ENCODE measurements at regions not wholly inside any gene's neighbourhood (a gene's known extent, or its start where the extent isn't known, plus 50 kb on each side); places are given as distances from the start of the nearest gene placed in this dataset.
A peak's percentile ranks its signal among the peaks of the same experiment; 100 is the strongest.

DNA sequence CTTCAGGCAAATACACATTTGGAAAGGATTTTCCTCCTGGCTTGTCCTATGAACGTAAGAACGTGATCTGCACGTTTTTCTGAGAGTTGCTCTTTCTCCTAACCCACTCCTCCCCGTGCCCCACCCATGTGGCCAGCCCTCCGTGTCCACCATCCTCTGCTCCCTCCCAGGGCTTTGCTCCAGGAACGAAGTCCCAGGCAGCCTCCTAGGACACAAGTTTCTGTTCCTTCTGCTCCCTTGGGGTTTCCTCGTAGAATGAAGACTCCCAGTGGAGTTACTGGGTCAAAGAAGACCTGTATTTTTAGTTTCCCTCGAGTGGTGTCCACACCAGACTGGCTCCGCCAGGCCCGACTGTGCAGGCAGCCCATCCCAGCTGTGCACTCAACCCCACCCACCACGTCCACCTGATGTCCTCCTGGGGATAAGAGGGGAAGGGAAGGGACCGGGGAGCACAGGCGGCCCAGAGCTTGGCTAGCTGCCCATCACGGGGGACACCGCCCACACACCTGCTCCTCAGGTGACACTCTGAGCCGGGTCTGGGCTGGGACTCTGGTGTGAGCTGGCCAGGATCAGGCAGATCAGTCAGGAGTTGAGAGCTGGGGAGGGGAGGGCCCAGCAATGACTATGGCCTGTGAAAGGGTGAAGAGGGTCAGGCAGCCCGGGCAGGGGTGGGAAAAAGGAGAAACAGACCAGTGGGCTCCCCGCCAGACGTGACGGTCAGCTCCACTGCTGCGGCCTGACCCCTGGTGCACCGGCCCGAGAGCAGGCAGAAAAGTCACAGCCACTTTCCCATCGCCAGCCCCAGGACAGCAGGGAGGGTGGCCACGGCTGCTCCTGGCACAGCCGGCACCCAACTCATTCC, 54.3 kb upstream of the PPP2R2D start:
- no peak for DNase-seq

DNA sequence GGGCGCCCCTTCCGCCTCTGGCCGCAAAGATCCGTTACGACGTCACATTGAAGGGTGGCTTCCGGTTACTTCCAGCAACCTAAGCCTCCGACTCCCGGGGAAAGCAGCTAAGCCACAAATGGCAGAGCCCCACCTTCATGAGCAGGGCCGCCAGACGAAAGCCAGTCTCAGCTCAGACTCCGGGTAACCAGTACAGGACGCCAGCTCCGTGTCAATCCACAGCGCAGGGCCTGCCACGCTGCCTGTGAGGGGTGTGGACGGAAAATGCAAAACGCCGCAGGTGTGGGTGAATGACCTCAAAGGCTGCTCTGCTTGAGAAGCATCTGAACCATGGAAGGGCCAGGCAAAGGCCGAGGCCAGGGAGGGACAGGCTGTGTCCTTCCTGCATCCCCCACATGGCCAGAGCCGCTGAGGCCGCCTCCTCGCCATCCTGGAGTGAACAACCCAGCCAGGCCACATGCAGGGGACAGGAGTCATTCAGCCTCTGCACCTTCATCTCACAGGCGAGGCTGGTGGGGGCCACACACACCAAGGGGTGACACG, 53.5 kb upstream of the PPP2R2D start:
- DNase-seq, result no peak

DNA sequence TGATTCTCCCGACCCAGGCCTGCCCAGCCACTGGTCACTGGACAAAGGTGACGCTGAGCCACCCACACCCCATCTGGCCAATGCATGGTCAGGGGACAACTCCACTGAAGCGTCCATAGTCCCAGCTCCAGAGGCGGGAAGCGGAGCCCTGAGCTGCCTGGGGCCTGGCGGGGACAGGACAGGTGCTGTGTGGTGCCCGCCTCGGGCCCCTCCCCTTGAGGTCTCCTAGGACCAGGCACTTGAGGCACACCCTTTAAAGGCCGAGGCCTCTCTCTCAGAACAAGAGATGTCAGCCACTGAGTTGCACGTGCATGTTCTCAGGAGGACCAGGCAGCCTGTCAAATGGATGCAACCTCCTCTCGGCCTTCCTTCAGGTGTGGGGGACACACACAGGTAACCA, 52.5 kb upstream of the PPP2R2D start:
- DNase-seq, result no peak

DNA sequence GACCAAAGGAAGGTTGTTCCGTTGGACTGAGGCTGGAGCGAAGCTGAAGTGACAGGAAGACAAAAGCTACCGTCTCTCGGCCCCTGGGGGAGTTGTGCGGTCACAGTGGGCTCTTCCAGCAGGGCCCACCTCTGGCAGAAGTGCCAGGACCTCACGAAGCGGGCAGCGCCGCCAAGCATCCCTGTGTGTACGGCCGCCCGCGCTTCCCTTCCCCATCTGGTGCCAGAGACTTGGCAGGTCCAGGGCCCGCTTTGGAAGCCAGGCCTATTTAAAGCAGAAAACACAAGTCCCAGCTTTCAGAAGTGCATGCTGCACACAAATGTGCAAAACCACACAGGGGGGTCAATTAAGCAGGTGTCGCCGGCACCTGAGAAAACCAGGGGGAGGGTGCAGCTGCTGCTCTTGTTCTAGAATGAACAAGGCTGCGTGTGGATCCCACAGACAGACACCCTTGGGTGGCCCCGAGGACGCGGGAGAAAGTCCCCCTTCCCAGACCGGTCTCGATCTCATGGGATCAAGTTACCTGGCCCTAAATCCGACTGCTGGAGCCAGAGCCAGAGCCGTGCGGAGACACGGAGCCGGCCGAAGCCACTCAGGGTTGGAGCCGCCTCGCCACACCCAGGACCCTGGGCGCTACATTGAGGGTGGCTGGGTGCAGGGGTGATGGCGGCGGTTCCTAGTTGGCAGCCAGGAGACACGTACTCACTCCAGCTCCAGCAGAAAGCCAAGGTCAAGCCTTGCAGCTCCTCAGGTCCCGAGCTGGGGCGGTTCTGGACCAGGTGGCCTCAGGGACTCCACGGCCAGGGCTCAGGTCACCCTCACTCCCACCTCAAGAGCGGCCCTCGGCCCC, 51.8 kb upstream of the PPP2R2D start:
- no peak for DNase-seq

DNA sequence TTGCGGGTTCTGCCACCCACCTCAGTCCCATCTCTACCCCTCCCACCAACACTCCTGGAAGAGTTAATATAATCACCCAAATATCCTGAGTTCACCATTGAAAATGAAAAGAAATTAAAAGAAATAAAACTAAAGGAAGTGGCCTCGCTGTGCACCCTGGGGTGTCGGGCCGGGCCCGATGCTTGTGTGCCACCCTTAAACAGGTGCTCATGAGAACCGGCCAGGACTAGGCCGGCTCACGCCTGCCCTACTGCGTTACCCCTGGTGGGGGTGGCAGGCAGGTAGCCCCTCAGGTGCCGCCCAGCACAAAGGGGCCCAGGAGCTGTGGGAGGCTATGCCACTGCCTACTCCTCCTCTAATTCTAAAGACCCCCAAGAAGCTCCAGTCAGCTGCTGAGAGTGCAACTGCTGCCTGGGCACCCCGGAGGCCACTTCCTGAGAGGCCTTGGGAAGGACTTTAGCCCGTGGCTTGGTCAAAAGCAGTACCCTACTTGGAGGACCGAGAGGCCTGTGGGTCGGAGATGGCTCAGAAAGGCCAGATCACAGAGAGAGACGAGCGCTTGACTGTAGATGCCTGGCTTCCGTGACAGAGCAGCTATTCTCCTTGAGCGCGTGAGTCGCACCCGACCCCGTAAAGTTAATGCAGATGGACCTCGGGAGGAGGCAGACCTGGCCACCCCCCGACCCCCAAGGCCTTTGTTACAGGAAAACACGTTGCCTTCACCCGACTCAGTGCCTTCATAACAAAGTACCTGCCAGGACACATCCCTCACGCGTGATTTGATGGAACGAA, 51.0 kb upstream of the PPP2R2D start:
- DNase-seq, result peak in 1 of 3 donors; percentile 15

DNA sequence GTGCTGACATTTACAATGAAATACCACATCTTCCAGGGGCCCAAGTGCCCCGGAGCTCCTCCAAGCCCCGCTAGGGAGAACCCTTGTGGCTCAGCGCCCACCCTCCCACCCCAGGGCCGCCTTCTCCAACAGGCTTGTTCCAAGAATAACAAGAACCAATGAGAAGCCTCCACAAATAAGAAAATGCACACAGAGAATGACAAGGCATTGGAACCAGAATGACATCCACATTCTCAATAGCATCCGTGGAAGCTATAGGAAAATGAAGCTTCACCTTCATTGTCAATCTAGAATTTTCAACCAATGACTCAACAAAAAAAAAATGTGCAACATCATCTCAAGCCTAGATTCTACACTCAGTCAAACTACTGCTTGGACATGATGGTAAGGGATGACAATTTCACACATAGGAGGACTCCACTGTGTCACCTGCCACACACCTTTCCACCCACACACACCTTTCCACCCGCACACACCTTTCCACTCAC, 50.4 kb upstream of the PPP2R2D start:
- DNase-seq, result peak in 1 of 3 donors; percentile 27
